Epithelial cell of proximal tubule (primary cell): ENCODE measurements at regions not wholly inside any gene's neighbourhood (a gene's known extent, or its start where the extent isn't known, plus 50 kb on each side); places are given as distances from the start of the nearest gene placed in this dataset.

Experiments used
- DNase-seq: peaks from one replicate; pipeline ENCODE4 v3.0.0-alpha.2; 2011; ENCODE audit warnings: low read depth
- H3K4me3 ChIP-seq: 2 replicates; pipeline ENCODE4 v1.5.1; 2011; ENCODE audit warnings: low read depth, mild to moderate bottlenecking, low read length
- CTCF ChIP-seq: conservative IDR thresholded peaks from 2 replicates; pipeline ENCODE4 v1.5.1; 2012; ENCODE audit warnings: low read depth, mild to moderate bottlenecking, low read length

GRCh38 chr15:46329876-46330275 lies 695.0 kb downstream of the SQOR start:
- DNase-seq = no peak
- no peak overlapping the region for H3K4me3 ChIP-seq
- no peak for TF ChIP-seq CTCF

DNA sequence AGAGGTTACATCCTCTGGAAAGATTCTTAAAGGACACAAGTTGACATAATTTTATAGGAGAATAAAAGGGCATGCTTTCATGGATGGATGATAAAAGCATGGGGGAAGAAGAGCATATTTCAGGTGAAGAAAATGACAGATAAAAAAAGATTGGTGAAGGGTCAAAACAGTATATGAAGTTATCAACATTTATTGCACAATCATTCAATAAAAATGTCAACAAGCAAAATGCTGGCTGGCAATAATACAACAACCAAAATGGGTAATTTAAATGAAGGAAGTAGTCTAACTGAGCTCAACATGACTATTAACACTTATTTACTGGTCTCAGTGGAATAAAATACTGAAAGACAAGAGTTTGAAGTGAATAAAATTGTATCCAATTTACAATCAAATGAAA lies 696.7 kb downstream of the SQOR start:
- H3K4me3 ChIP-seq = no peak overlapping the region
- no peak for TF ChIP-seq CTCF
- no peak for DNase-seq

- no peak overlapping the region for H3K4me3 ChIP-seq
- DNase-seq = no peak
- no peak for TF ChIP-seq CTCF
These were observed 708.5 kb downstream of the SQOR start for GRCh38 chr15:46343196-46343935.

- H3K4me3 ChIP-seq = no peak overlapping the region
- peak; percentile 20 for DNase-seq
- TF ChIP-seq CTCF = no peak
These were observed 709.4 kb downstream of the SQOR start for GRCh38 chr15:46344115-46344724.

- no peak for DNase-seq
- H3K4me3 ChIP-seq = no peak overlapping the region
- TF ChIP-seq CTCF = no peak
These were observed 710.1 kb downstream of the SQOR start for GRCh38 chr15:46344915-46345314.

GRCh38 chr15:46354443-46354842 lies 719.6 kb downstream of the SQOR start:
- DNase-seq = no peak
- no peak overlapping the region for H3K4me3 ChIP-seq
- no peak for TF ChIP-seq CTCF

GRCh38 chr15:46365572-46365971 lies 730.7 kb downstream of the SQOR start:
- no peak for TF ChIP-seq CTCF
- H3K4me3 ChIP-seq = no peak overlapping the region
- no peak for DNase-seq
